ENCODE measurements at regions not wholly inside any gene's neighbourhood (a gene's known extent, or its start where the extent isn't known, plus 50 kb on each side); places are given as distances from the start of the nearest gene placed in this dataset.
"Not testable (repeated sequence)": the region's sequence is repeated elsewhere in the genome, so short reads cannot be mapped to it uniquely, and the experiment has no call there.

DNA sequence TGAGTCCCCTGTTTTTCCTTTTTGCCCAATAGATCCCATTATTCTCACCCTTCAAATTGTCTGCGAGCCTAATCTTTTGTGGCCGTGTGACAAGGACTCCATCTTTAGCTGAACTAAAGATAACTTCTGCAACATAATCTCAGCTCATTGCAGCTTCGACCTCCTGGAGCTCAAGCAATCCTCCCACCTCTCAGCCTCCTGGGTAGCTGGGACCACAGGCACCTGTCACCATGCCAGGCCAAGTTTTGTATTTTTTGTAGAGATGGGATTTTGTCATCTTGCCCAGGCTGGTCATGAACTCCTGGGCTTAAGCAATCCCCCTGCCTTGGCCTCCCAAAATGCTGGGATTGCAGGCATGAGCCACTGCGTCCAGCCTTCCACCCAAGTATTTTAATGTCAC, 161.0 kb downstream of the GJA1 start:
- no peak for DNase-seq
- Mint-ChIP-seq H3K9me3 (no peaks in the 10 kb centered on the region), H3K4me1 (ENCODE audit: low read depth) (no peaks in the 10 kb centered on the region), H3K36me3 (ENCODE audit: low read depth) (no peaks in the 10 kb centered on the region), H3K27me3 (no peaks in the 10 kb centered on the region), H3K27ac (no peak overlapping the region), H3K4me3 (no peak overlapping the region)

DNA sequence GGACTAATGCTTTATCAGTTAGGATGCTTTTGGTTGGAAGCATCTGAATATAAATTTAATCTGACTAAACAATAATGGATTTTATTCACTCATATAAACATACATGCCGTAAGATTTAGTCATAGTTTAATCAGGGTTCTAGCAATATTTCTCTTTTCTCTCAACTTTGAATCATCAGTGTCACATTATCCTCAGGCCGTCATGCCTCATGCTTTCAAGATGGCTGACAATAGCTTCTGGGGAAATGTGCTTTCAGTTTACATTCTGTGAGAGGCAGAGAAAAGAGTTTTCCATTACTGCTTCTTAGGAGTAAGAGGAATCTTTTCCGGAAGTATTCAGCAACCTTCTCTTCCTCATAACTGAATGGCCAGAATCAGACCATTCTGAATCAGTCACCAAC, 162.2 kb downstream of the GJA1 start:
- Mint-ChIP-seq H3K36me3 (ENCODE audit: low read depth) (no peaks in the 10 kb centered on the region), H3K4me3 (no peak overlapping the region), H3K27ac (no peak overlapping the region), H3K4me1 (ENCODE audit: low read depth) (no peaks in the 10 kb centered on the region), H3K9me3 (no peaks in the 10 kb centered on the region), H3K27me3 (no peaks in the 10 kb centered on the region)
- no peak for DNase-seq

DNA sequence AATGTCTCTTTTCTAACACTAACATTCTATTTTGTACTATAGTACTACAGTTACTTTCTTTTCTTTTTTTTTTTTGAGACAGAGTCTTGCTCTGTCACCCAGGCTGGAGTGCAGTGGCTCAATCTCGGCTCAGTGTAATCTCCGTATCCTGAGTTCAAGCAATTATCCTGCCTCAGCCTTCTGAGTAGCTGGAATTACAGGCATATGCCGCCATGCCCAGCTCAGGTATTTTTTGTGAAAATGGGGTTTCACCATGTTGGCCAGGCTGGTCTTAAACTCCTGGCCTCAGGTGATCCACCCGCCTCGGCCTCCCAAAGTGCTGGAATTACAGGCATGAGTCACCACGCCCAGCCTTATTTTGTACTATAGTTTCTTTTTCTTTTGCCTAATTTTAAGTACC, 163.9 kb downstream of the GJA1 start:
- not testable (repeated sequence) for H3K9me3 Mint-ChIP-seq; H3K4me3 Mint-ChIP-seq; H3K36me3 Mint-ChIP-seq (ENCODE audit: low read depth)

DNA sequence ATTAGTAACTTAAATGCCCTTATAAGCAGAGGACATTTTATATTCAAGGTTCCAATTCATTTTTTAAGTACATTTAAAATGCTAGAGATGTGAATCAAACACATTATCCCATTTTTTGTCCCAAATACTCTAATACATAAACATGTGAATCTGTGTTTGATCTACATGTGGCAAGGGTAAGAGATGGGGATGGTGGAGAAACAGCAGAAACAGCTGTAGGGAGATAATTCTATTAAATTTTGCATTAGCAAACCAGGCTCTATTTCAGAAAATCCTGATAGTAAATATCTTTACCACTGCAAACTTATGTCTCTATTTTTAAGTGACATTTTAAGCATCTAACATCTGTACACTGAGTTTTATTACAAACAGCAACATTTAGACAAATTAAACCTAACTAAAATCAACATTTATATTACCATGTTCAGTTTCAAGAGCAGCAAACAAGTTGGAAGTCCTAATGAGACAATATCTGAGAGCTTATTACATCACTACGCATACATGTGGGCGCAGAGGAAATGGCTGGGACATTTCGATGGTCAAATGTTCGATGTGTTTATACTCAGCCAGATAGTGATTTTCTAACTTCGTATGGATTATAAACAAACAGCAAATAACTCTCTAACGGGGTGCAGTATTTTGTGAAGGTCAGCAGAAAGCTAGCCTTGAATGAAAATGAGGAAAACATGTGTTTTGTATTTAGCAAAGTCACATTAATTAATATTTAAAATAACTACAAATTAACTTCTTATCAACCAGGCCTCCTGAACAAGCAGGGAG, 165.1 kb downstream of the GJA1 start:
- Mint-ChIP-seq H3K27ac (no peak overlapping the region), H3K4me3 (no peak overlapping the region), H3K9me3 (no peaks in the 10 kb centered on the region), H3K36me3 (ENCODE audit: low read depth) (no peaks in the 10 kb centered on the region), H3K27me3 (no peaks in the 10 kb centered on the region), H3K4me1 (ENCODE audit: low read depth) (no peaks in the 10 kb centered on the region)
- DNase-seq, result no peak

More for the DNA sequence above, 163.9 kb downstream of the GJA1 start:
- H3K4me1 Mint-ChIP-seq (ENCODE audit: low read depth); H3K27me3 Mint-ChIP-seq; H3K27ac Mint-ChIP-seq; DNase-seq: not testable (repeated sequence)

DNA sequence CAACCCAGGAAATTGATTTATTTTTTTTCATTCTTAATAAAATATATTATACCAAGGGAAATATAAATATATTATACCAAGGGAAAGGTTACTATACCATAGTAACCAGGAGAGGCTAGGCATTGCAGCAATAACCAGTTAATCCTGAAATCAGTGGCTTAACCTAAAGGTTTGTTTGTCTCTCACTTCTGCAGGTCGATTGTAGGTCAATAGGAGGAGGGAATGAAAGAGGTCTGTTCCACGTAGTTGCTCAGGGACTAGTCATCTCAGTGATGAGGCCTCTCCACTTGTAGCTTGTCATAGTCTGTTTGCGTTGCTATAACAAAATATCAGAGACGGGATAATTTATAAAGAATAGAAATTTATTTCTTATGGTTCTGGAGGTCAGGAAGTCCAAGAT, 168.0 kb downstream of the GJA1 start:
- DNase-seq, result no peak
- Mint-ChIP-seq H3K36me3 (ENCODE audit: low read depth) (no peaks in the 10 kb centered on the region), H3K27me3 (no peaks in the 10 kb centered on the region), H3K27ac (no peak overlapping the region), H3K4me3 (no peak overlapping the region), H3K4me1 (ENCODE audit: low read depth) (no peaks in the 10 kb centered on the region), H3K9me3 (no peaks in the 10 kb centered on the region)

DNA sequence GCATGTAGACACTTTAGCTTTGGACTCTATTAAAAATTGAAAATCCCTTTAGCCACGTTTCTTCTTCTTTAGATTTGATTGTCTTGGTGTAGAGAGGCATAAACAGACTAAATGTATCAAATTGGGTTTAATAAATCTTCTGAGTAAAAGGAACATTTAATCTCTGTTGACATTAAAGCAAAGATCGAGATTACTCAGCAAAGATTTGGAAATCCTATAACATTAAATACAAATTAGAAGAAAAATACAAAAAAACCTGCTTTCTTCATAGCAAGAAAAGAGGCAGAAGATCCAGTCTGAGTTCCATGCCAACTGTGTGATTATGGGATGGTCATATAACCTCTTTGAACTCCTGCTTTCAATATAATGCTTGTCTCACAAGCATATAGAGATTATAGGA, 172.3 kb downstream of the GJA1 start:
- Mint-ChIP-seq H3K27me3 (no peaks in the 10 kb centered on the region), H3K27ac (no peak overlapping the region), H3K9me3 (no peaks in the 10 kb centered on the region), H3K4me1 (ENCODE audit: low read depth) (no peaks in the 10 kb centered on the region), H3K4me3 (no peak overlapping the region), H3K36me3 (ENCODE audit: low read depth) (no peaks in the 10 kb centered on the region)
- DNase-seq, result no peak

DNA sequence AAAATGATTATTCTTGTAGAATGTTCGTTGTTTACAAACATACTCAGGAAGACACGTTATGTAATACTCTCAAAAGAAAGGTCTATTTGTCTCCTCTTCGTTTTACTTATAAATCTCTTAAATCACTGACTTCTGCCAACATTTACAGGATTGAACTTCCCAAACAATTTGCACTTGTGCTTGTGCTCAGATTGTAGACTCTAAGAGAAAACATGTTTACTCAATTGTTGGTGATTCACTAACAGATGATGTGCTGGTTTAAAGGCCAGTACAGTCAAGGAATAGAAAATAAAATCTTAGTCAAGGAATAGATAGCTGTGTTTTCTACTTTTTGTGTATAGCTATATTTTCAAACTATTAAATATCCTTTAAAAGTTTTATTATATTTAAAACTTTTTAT, 172.8 kb downstream of the GJA1 start:
- no peak for DNase-seq
- no peak overlapping the region for H3K27ac Mint-ChIP-seq
- H3K9me3 Mint-ChIP-seq, result no peaks in the 10 kb centered on the region
- no peak overlapping the region for H3K4me3 Mint-ChIP-seq
- no peaks in the 10 kb centered on the region for H3K4me1 Mint-ChIP-seq (ENCODE audit: low read depth)
- no peaks in the 10 kb centered on the region for H3K27me3 Mint-ChIP-seq
- H3K36me3 Mint-ChIP-seq (ENCODE audit: low read depth), result no peaks in the 10 kb centered on the region

DNA sequence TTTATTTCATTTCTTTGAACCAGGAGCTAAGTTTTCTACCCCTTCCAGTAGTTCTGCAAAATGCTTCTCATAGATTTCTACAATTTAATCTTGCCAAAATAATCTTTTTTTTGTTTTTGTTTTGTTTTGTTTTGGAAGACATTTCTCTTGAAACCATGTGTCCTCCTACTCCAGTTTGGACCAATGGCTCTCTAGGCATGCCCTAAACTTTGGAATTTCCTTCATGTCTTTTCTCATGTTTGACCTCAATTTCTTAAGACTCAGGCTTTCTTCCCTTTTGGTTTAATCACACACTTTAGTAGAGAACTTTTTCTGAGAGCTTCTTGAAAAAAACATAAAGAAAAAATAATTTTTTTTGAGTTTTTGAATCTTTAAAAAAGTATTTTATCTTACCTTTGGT, 173.8 kb downstream of the GJA1 start:
- no peak overlapping the region for H3K27ac Mint-ChIP-seq
- no peaks in the 10 kb centered on the region for H3K9me3 Mint-ChIP-seq
- DNase-seq, result no peak
- no peaks in the 10 kb centered on the region for H3K4me1 Mint-ChIP-seq (ENCODE audit: low read depth)
- no peak overlapping the region for H3K4me3 Mint-ChIP-seq
- H3K36me3 Mint-ChIP-seq (ENCODE audit: low read depth), result no peaks in the 10 kb centered on the region
- no peaks in the 10 kb centered on the region for H3K27me3 Mint-ChIP-seq

DNA sequence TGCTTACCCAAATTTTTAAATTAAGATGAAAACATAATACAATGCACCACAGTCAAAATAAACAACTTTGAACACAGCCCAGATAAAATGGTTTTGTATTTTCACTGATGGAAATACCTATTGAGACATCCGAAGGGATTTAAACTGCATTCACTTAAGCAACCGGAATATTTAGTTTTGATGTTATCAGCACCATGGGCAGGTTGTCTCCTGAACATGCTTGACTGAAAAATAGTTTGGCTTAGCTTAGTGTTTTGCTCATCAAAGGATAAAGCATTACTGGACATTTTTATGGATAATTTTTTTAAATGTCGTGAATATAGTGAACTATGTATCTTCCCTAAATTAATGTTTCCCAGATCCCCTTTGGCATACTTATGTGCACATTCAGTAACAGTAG, 177.5 kb downstream of the GJA1 start:
- Mint-ChIP-seq H3K4me1 (ENCODE audit: low read depth) (no peaks in the 10 kb centered on the region), H3K9me3 (no peaks in the 10 kb centered on the region), H3K27me3 (no peaks in the 10 kb centered on the region), H3K4me3 (no peak overlapping the region), H3K36me3 (ENCODE audit: low read depth) (no peaks in the 10 kb centered on the region), H3K27ac (no peak overlapping the region)
- no peak for DNase-seq

DNA sequence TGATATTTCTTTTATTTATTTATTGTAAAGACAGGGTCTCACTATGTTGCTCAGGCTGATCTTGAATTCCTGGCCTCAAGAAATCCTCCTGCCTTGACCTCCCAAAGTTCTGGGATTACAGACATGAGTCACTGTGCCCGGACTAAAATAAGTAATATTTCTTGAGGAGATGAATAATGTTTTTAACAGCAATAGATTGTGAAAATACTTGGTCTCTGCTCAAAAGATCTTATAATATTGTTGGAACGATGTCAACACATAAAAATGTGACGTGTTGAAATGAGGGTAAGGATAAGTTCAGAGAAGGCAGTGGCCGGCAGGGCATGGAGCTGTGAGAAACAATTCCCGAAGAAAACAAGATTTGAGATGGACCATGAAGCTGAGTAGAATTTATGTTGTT, 178.7 kb downstream of the GJA1 start:
- no peaks in the 10 kb centered on the region for H3K27me3 Mint-ChIP-seq

DNA sequence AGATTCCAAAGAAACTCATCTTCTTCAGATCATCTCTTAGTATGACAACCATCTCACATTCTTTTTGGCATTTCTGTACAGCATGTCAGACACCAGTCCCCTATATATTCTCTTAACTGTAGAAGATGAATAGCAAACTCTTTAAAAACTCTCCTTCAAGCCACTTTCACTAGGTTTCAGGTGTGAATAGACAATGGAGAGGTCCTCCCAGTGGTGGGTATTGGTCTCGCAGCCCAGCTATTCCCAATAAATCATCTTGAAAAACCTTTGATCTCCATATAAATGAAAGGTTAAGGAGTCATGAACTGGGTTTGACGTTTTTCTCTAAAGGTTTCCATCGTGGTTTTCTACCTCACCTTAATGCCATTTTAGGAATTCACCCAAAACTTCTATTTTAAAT, 180.0 kb downstream of the GJA1 start:
- no peaks in the 10 kb centered on the region for H3K36me3 Mint-ChIP-seq (ENCODE audit: low read depth)
- DNase-seq, result no peak
- H3K27ac Mint-ChIP-seq, result no peak overlapping the region
- no peak overlapping the region for H3K4me3 Mint-ChIP-seq
- no peaks in the 10 kb centered on the region for H3K27me3 Mint-ChIP-seq
- no peaks in the 10 kb centered on the region for H3K4me1 Mint-ChIP-seq (ENCODE audit: low read depth)
- H3K9me3 Mint-ChIP-seq, result no peaks in the 10 kb centered on the region

More for the DNA sequence above, 178.7 kb downstream of the GJA1 start:
- H3K4me1 Mint-ChIP-seq (ENCODE audit: low read depth), result no peaks in the 10 kb centered on the region
- H3K9me3 Mint-ChIP-seq, result no peaks in the 10 kb centered on the region
- DNase-seq, result no peak
- H3K27ac Mint-ChIP-seq, result no peak overlapping the region
- no peak overlapping the region for H3K4me3 Mint-ChIP-seq
- no peaks in the 10 kb centered on the region for H3K36me3 Mint-ChIP-seq (ENCODE audit: low read depth)

DNA sequence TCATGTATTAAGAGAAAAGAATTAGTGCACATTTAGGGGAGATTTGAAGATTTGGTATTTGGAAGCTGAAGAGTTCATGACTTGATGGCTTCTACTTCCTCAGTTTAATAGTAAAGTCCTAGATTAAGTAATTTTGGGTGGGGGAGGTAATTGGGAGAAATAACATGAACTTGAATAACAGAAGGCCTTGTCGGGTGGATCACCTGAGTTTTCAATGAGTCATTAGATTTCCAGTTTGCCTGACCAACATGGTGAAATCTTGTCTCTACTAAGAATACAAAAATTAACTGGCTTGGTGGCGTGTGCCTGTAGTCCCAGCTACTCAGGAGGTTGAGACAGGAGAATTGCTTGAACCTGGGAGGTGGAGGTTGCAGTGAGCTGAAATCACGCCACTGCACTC, 181.0 kb downstream of the GJA1 start:
- DNase-seq, result no peak
- Mint-ChIP-seq H3K9me3 (no peaks in the 10 kb centered on the region), H3K4me1 (ENCODE audit: low read depth) (no peaks in the 10 kb centered on the region), H3K27ac (no peak overlapping the region), H3K4me3 (no peak overlapping the region), H3K36me3 (ENCODE audit: low read depth) (no peaks in the 10 kb centered on the region), H3K27me3 (no peaks in the 10 kb centered on the region)

DNA sequence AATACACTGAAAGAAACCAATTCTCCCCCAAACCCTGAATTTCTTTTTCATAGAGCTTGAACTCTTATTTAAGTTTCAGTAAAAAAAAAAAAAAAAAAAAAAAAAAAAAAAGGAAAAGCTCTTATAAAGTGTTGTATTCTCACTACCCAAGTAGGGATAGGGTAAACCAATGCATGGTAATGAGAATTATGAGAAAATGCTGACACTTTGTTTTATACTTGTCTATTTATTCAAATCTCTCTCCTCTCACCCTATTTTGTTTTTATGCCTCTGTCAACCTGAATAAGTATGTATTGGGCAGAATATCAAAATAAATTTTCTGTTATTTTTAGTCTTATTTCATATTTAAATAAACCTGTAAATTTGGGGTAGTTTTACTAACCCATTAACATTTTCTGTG, 181.9 kb downstream of the GJA1 start:
- Mint-ChIP-seq H3K27ac (no peak overlapping the region), H3K4me3 (no peak overlapping the region), H3K36me3 (ENCODE audit: low read depth) (no peaks in the 10 kb centered on the region), H3K9me3 (no peaks in the 10 kb centered on the region), H3K4me1 (ENCODE audit: low read depth) (no peaks in the 10 kb centered on the region), H3K27me3 (no peaks in the 10 kb centered on the region)
- no peak for DNase-seq

DNA sequence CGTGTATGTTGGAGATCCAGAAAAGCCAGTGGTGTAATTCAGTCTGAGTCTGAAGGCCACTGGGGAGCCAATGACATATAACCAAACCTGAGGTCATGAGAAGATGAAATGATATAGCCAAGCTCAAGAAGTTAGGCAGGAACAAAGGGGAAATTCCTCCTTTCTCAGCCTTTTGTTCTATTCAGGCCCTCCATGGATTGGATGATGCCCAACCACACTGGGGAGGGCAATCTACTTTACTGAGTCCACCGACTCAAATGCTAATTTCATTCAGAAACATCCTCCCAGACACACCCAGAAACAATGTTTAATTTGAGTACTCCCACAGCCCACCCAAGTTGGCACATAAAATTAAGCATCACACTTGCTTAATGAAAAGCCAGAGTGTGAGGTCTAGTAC, 183.6 kb downstream of the GJA1 start:
- Mint-ChIP-seq H3K27ac (no peak overlapping the region), H3K4me3 (no peak overlapping the region), H3K4me1 (ENCODE audit: low read depth) (no peaks in the 10 kb centered on the region), H3K27me3 (no peaks in the 10 kb centered on the region), H3K9me3 (no peaks in the 10 kb centered on the region), H3K36me3 (ENCODE audit: low read depth) (no peaks in the 10 kb centered on the region)
- no peak for DNase-seq

DNA sequence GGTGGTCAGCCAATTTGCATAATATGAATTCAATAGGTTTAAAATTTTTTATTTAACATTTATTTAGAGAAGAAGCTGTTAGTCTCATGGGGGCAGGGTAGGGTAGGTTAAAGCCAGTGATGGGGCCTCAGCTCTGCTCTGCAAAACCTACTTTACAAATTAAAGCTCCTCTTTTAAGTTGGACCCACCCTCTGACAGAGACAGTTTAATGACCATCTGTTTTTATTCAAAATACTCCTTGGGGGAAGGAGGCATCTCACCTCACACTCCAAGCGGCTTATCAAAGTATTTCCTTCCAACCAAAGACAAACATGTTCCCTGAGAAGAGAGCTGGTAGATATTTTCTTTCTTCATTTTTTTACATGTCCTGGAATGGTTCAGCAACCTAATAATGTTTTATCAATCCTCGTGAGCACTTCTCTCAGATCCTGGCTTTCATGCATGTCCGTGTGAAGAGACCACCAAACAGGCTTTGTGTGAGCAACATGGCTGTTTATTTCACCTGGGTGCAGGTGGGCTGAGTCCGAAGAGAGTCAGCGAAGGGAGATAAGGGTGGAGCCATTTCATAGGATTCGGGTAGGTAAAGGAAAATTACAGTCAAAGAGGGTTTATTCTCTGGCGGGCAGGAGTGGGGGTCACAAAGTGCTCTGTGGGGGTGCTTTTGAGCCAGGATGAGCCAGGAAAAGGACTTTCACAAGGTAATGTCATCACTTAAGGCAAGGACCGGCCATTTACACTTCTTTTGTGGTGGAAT, 184.7 kb downstream of the GJA1 start:
- no peak overlapping the region for H3K27ac Mint-ChIP-seq
- H3K4me1 Mint-ChIP-seq (ENCODE audit: low read depth), result no peaks in the 10 kb centered on the region
- no peaks in the 10 kb centered on the region for H3K27me3 Mint-ChIP-seq
- DNase-seq, result no peak
- no peaks in the 10 kb centered on the region for H3K9me3 Mint-ChIP-seq
- H3K36me3 Mint-ChIP-seq (ENCODE audit: low read depth), result no peaks in the 10 kb centered on the region
- H3K4me3 Mint-ChIP-seq, result no peak overlapping the region
